ENCODE measurements at regions not wholly inside any gene's neighbourhood (a gene's known extent, or its start where the extent isn't known, plus 50 kb on each side); places are given as distances from the start of the nearest gene placed in this dataset.

DNA sequence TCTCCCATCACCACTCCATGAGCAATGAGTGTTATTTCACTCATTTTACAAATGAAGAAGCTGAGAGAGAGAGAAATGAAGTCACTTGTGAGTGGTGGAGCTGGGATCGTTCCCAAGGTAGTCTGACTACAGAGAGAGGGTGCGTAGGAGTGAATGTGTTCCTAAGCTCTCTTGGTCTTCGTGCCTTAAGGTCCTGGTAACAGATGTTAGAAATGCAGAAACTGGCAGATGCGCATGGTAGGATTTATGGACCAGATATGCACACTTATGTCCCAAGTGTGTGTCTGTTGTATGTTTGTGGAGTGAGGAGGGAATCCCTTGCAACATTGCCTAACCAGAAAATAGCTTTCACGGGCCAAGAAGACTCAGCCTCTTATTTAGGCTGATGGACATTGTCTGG, 93.2 kb upstream of the ZNF469 start:
- TF ChIP-seq MXD4 (CRISPR knock-in tag; IDR thresholded peaks at IDR 0.05; ENCODE audit: borderline replicate concordance) (no peak), CTCF (IDR thresholded peaks at IDR 0.05) (no peak), ZNF232 (CRISPR knock-in tag; IDR thresholded peaks at IDR 0.05) (no peak), FOXP1 (CRISPR knock-in tag; IDR thresholded peaks at IDR 0.05; ENCODE audit: borderline replicate concordance) (no peak), HMGXB4 (CRISPR knock-in tag; IDR thresholded peaks at IDR 0.05) (no peak), NR2C2 (CRISPR knock-in tag; IDR thresholded peaks at IDR 0.05) (no peak), CREB1 (CRISPR knock-in tag; IDR thresholded peaks at IDR 0.05) (no peak), JUN (CRISPR knock-in tag; IDR thresholded peaks at IDR 0.05) (no peak), FOXJ3 (CRISPR knock-in tag; IDR thresholded peaks at IDR 0.05; ENCODE audit: borderline replicate concordance) (no peak), RELA (CRISPR knock-in tag; IDR thresholded peaks at IDR 0.05; ENCODE audit: borderline replicate concordance) (no peak)
- TF ChIP-seq, protein P1, sequence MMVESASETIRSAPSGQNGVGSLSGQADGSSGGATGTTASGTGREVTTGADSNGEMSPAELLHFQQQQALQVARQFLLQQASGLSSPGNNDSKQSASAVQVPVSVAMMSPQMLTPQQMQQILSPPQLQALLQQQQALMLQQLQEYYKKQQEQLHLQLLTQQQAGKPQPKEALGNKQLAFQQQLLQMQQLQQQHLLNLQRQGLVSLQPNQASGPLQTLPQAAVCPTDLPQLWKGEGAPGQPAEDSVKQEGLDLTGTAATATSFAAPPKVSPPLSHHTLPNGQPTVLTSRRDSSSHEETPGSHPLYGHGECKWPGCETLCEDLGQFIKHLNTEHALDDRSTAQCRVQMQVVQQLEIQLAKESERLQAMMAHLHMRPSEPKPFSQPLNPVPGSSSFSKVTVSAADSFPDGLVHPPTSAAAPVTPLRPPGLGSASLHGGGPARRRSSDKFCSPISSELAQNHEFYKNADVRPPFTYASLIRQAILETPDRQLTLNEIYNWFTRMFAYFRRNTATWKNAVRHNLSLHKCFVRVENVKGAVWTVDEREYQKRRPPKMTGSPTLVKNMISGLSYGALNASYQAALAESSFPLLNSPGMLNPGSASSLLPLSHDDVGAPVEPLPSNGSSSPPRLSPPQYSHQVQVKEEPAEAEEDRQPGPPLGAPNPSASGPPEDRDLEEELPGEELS (CRISPR knock-in tag; IDR thresholded peaks at IDR 0.05) = no peak
- TF ChIP-seq, protein P2, sequence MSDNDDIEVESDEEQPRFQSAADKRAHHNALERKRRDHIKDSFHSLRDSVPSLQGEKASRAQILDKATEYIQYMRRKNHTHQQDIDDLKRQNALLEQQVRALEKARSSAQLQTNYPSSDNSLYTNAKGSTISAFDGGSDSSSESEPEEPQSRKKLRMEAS (CRISPR knock-in tag; IDR thresholded peaks at IDR 0.05) = no peak

Data from WTC11 (cell line).